ENCODE measurements at regions not wholly inside any gene's neighbourhood (a gene's known extent, or its start where the extent isn't known, plus 50 kb on each side); places are given as distances from the start of the nearest gene placed in this dataset.

DNA sequence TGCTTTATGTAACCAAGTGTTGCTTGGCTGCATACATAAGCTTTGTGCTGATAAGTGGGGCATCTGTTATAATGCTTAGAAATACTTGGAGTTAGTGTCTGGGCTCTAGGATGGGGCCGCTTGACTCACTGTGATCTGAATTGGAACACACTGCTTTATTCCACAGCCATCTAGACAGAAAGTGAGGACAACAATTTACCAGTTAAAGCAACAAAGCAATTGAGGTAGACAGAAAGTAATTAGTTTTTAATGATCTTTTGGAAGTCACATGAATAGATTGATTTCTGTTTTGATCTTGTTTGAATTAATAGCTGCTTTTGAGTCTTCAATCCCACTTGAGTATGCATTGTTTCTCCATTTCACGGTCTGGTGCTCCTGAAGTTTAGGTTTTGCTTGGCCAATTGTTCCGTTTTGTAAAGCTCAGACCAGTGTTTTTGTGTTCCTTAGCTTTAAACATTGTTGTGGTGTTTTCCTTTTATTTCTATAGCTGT lies 157.5 kb downstream of the TRMT11 start:
- no peak overlapping the region for H3K27ac ChIP-seq (replicated peaks in 1 of 4)
- intact Hi-C loops (cut with DNase I), result no loop called here
- WGBS, result 80% methylated on average over 3 of the region's 3 CpGs
- no peak overlapping the region for H3K4me3 ChIP-seq
- no peaks in the 10 kb centered on the region for H3K27me3 ChIP-seq
- H3K36me3 ChIP-seq, result no peaks in the 10 kb centered on the region
- H3K9me3 ChIP-seq, result peaks cover 0 to 4% (median 0%) of the 10 kb centered on the region in 4 donors
- TF ChIP-seq POLR2A (IDR thresholded peaks at IDR 0.05; ENCODE audit: low read depth) (no peak), POLR2AphosphoS5 (IDR thresholded peaks at IDR 0.05) (no peak), EP300 (IDR thresholded peaks at IDR 0.05) (no peak), CTCF (IDR thresholded peaks at IDR 0.05) (no peak)
- H3K4me1 ChIP-seq, result peaks cover 0 to 7% (median 3%) of the 10 kb centered on the region in 4 donors
- DNase-seq (ENCODE audit: extremely low spot score), result no peak

GRCh38 chr6:126145351-126145750 lies 159.0 kb downstream of the TRMT11 start:
- intact Hi-C loops (cut with DNase I), result no loop called here
- no peaks in the 10 kb centered on the region for H3K36me3 ChIP-seq
- H3K4me1 ChIP-seq, result peaks cover 0 to 7% (median 3%) of the 10 kb centered on the region in 4 donors
- no peak overlapping the region for H3K4me3 ChIP-seq
- H3K9me3 ChIP-seq, result no peaks in the 10 kb centered on the region
- TF ChIP-seq EP300 (IDR thresholded peaks at IDR 0.05) (no peak), CTCF (IDR thresholded peaks at IDR 0.05) (no peak), POLR2AphosphoS5 (IDR thresholded peaks at IDR 0.05) (no peak), POLR2A (IDR thresholded peaks at IDR 0.05; ENCODE audit: low read depth) (no peak)
- no peaks in the 10 kb centered on the region for H3K27me3 ChIP-seq
- 54% methylated on average over 6 of the region's 6 CpGs for WGBS
- no peak overlapping the region for H3K27ac ChIP-seq (replicated peaks in 1 of 4)
- no peak for DNase-seq (ENCODE audit: extremely low spot score)

GRCh38 chr6:126147291-126147815 lies 161.0 kb downstream of the TRMT11 start:
- no peak for DNase-seq (ENCODE audit: extremely low spot score)
- H3K27ac ChIP-seq (replicated peaks in 1 of 4), result no peak overlapping the region
- 86% methylated on average over 4 of the region's 4 CpGs for WGBS
- H3K36me3 ChIP-seq, result no peaks in the 10 kb centered on the region
- no peaks in the 10 kb centered on the region for H3K27me3 ChIP-seq
- peaks cover 0 to 7% (median 3%) of the 10 kb centered on the region in 4 donors for H3K4me1 ChIP-seq
- no peak overlapping the region for H3K4me3 ChIP-seq
- no peak for TF ChIP-seq CTCF (IDR thresholded peaks at IDR 0.05)
- TF ChIP-seq POLR2AphosphoS5 (IDR thresholded peaks at IDR 0.05), result no peak
- no peak for TF ChIP-seq POLR2A (IDR thresholded peaks at IDR 0.05; ENCODE audit: low read depth)
- TF ChIP-seq EP300 (IDR thresholded peaks at IDR 0.05), result no peak
- no peaks in the 10 kb centered on the region for H3K9me3 ChIP-seq
- intact Hi-C loops (cut with DNase I), result no loop called here

- WGBS, result 77% methylated on average over 1 of the region's 1 CpG
- no peak overlapping the region for H3K4me3 ChIP-seq
- no peaks in the 10 kb centered on the region for H3K36me3 ChIP-seq
- intact Hi-C loops (cut with DNase I), result no loop called here
- TF ChIP-seq EP300 (IDR thresholded peaks at IDR 0.05) (no peak), POLR2A (IDR thresholded peaks at IDR 0.05; ENCODE audit: low read depth) (no peak), CTCF (IDR thresholded peaks at IDR 0.05) (no peak), POLR2AphosphoS5 (IDR thresholded peaks at IDR 0.05) (no peak)
- peaks cover 0 to 7% (median 5%) of the 10 kb centered on the region in 4 donors for H3K4me1 ChIP-seq
- no peaks in the 10 kb centered on the region for H3K27me3 ChIP-seq
- H3K27ac ChIP-seq (replicated peaks in 1 of 4), result no peak overlapping the region
- DNase-seq (ENCODE audit: extremely low spot score), result no peak
- no peaks in the 10 kb centered on the region for H3K9me3 ChIP-seq
These were observed 162.5 kb downstream of the TRMT11 start for GRCh38 chr6:126148853-126149252.

- DNase-seq (ENCODE audit: extremely low spot score), result no peak
- H3K27ac ChIP-seq (replicated peaks in 1 of 4), result no peak overlapping the region
- H3K4me3 ChIP-seq, result no peak overlapping the region
- TF ChIP-seq POLR2AphosphoS5 (IDR thresholded peaks at IDR 0.05) (no peak), CTCF (IDR thresholded peaks at IDR 0.05) (no peak), EP300 (IDR thresholded peaks at IDR 0.05) (no peak), POLR2A (IDR thresholded peaks at IDR 0.05; ENCODE audit: low read depth) (no peak)
- H3K36me3 ChIP-seq, result no peaks in the 10 kb centered on the region
- H3K27me3 ChIP-seq, result no peaks in the 10 kb centered on the region
- H3K4me1 ChIP-seq, result peaks cover 0 to 4% (median 0%) of the 10 kb centered on the region in 4 donors
- no peaks in the 10 kb centered on the region for H3K9me3 ChIP-seq
- intact Hi-C loops (cut with DNase I), result no loop called here
These were observed 166.0 kb downstream of the TRMT11 start for GRCh38 chr6:126152372-126152745.

Data from esophagus muscularis mucosa (tissue), 4 donors.